K562 (cell line): ENCODE measurements at regions not wholly inside any gene's neighbourhood (a gene's known extent, or its start where the extent isn't known, plus 50 kb on each side); places are given as distances from the start of the nearest gene placed in this dataset.

ENCODE experiments used
- ARNT ChIP-seq, 2 experiments: fragments of 450-650 bp; IDR thresholded peaks; 2 replicates each; pipeline ENCODE4 v1.6.1; 2016; ENCODE audit warnings: mild to moderate bottlenecking in 1 of 2
- ASH1L ChIP-seq: fragments of 450-650 bp; IDR thresholded peaks from 2 replicates; pipeline ENCODE4 v1.6.1; 2018; ENCODE audit warnings: borderline replicate concordance, mild to moderate bottlenecking, low read depth; ENCODE audit not compliant: partially characterized antibody
- CBFA2T3 ChIP-seq: fragments of 450-650 bp; IDR thresholded peaks from 2 replicates; pipeline ENCODE4 v1.6.1; 2017
- CHCHD3 ChIP-seq: fragments of 250-450 bp; sonication (Bioruptor Pico); IDR thresholded peaks from 2 replicates; pipeline ENCODE4 v2.1.2; 2022; ENCODE audit warnings: mild to moderate bottlenecking
- EHMT2 ChIP-seq: fragments of 450-650 bp; IDR thresholded peaks from 2 replicates; pipeline ENCODE4 v1.6.1; 2018; ENCODE audit warnings: antibody characterized with exemption
- ELK3 ChIP-seq: fragments of 450-650 bp; formaldehyde crosslinking; IDR thresholded peaks from 2 replicates; pipeline ENCODE4 v1.4.0; 2020; ENCODE audit warnings: mild to moderate bottlenecking
- FOXP1 ChIP-seq: sonication (generic); formaldehyde crosslinking; IDR thresholded peaks from 2 replicates; pipeline ENCODE4 v1.8.0; 2022; ENCODE audit warnings: mild to moderate bottlenecking, missing genetic modification reagents
- MCM5 ChIP-seq: fragments of 450-650 bp; IDR thresholded peaks from 2 replicates; pipeline ENCODE4 v1.6.1; 2016; ENCODE audit warnings: low read depth
- MECOM ChIP-seq: fragments of 250-450 bp; sonication (Bioruptor Pico); IDR thresholded peaks from 2 replicates; pipeline ENCODE4 v1.8.0; 2022; ENCODE audit warnings: inconsistent platforms
- MNT ChIP-seq, 2 experiments: fragments of 450-650 bp; conservative IDR thresholded peaks; 2 replicates each; pipeline ENCODE4 v1.6.1; 2017; ENCODE audit warnings: mild to moderate bottlenecking in 2 of 2, moderate library complexity in 2 of 2
- MXD1 ChIP-seq: fragments of 250-450 bp; sonication (Bioruptor Pico); IDR thresholded peaks from 2 replicates; pipeline ENCODE4 v1.8.0; 2021; ENCODE audit warnings: borderline replicate concordance, mild to moderate bottlenecking, moderate library complexity; ENCODE audit not compliant: poor library complexity, severe bottlenecking
- NFE2L1 ChIP-seq: fragments of 450-650 bp; IDR thresholded peaks from 2 replicates; pipeline ENCODE4 v1.6.1; 2016; ENCODE audit warnings: missing genetic modification characterization, low read depth, mild to moderate bottlenecking, missing compliant biosample characterization, moderate library complexity, borderline replicate concordance
- PBX2 ChIP-seq, 2 experiments: IDR thresholded peaks in 1 of 2; conservative IDR thresholded peaks in 1 of 2; 2 replicates each; pipeline ENCODE4 v1.6.1; 2016; ENCODE audit warnings: low read depth in 2 of 2, mild to moderate bottlenecking in 1 of 2, missing compliant biosample characterization in 1 of 2, missing genetic modification characterization in 1 of 2, moderate library complexity in 1 of 2
- RAD51 ChIP-seq: fragments of 450-650 bp; IDR thresholded peaks from 2 replicates; pipeline ENCODE4 v1.7.1; 2016; ENCODE audit warnings: low read depth, mild to moderate bottlenecking, borderline replicate concordance
- TCF3 ChIP-seq: sonication (generic); formaldehyde crosslinking; IDR thresholded peaks from 2 replicates; pipeline ENCODE4 v1.4.0; 2020; ENCODE audit warnings: mild to moderate bottlenecking, missing genetic modification reagents
- TRIM24 ChIP-seq, 2 experiments: fragments of 450-650 bp; IDR thresholded peaks; 2 replicates each; pipeline ENCODE4 v1.6.1; 2016
- VEZF1 ChIP-seq: fragments of 200-800 bp; sonication (Bioruptor generic); IDR thresholded peaks from 2 replicates; pipeline ENCODE4 v1.6.1; 2017; ENCODE audit warnings: missing genetic modification characterization, missing compliant biosample characterization
- ZNF174 ChIP-seq: fragments of 250-450 bp; sonication (Bioruptor Pico); IDR thresholded peaks from 2 replicates; pipeline ENCODE4 v1.4.0; 2020; ENCODE audit warnings: mild to moderate bottlenecking
- ZNF311 ChIP-seq: fragments of 250-450 bp; sonication (Bioruptor Pico); IDR thresholded peaks from 2 replicates; pipeline ENCODE4 v1.4.0; 2020; ENCODE audit warnings: mild to moderate bottlenecking, moderate library complexity
- ZNF431 ChIP-seq: sonication (generic); formaldehyde crosslinking; IDR thresholded peaks from 2 replicates; pipeline ENCODE4 v1.8.0; 2022; ENCODE audit warnings: mild to moderate bottlenecking, missing genetic modification reagents

GRCh38 chr7:47211519-47211973, 370.4 kb downstream of the TNS3 start (continued):
- TF ChIP-seq MECOM (CRISPR knock-in tag), result peak; percentile 67
- no peak for TF ChIP-seq ELK3
- peak; percentile 57 for TF ChIP-seq TCF3
- no peak for TF ChIP-seq NFE2L1 (tag)
- peak; percentile 40; the same call in 1 of the 2 replicates for TF ChIP-seq VEZF1 (CRISPR knock-in tag)
- TF ChIP-seq CBFA2T3, result peak; percentile 63
- TF ChIP-seq ZNF431 (CRISPR knock-in tag), result peak; percentile 51; the same call in 1 of the 2 replicates
- peak; percentile 39 to 67; a peak in 3 of 4 replicates for TF ChIP-seq MNT (conservative IDR thresholded peaks at IDR 0.05)
- TF ChIP-seq FOXP1 (CRISPR knock-in tag), result peak; percentile 53; the same call in 1 of the 2 replicates
- TF ChIP-seq ZNF174, result 0 out of 2 replicates have a peak, but pooled peaks have one; percentile 14
- no peak for TF ChIP-seq TRIM24 (IDR thresholded peaks at IDR 0.05)
- no peak for TF ChIP-seq CHCHD3 (CRISPR knock-in tag)
- TF ChIP-seq PBX2 (CRISPR knock-in tag; IDR thresholded peaks at IDR 0.05; ENCODE audit: low read depth), result no peak
- TF ChIP-seq PBX2 (tag; conservative IDR thresholded peaks at IDR 0.05; ENCODE audit: low read depth), result peak; percentile 45; the same call in 1 of the 2 replicates
- TF ChIP-seq RAD51, result peak; percentile 88
- TF ChIP-seq EHMT2, result peak; percentile 77; the same call in 1 of the 2 replicates
- peak; percentile 32 for TF ChIP-seq ASH1L
- TF ChIP-seq MCM5, result no peak
- 0 out of 2 replicates have a peak, but pooled peaks have one; percentile 50 for TF ChIP-seq ZNF311 (CRISPR knock-in tag)
- no peak for TF ChIP-seq MXD1 (CRISPR knock-in tag)
- TF ChIP-seq ARNT (IDR thresholded peaks at IDR 0.05), result 0 out of 4 replicates have a peak, but pooled peaks of 1 of the 2 experiments have one; percentile 35
